PC-9 (cell line): ENCODE measurements at regions not wholly inside any gene's neighbourhood (a gene's known extent, or its start where the extent isn't known, plus 50 kb on each side); places are given as distances from the start of the nearest gene placed in this dataset.

ENCODE experiments used
- BruUV-seq: library from RNA; stranded (reverse); fragments of 400-500 nt; replicated peaks from 2 replicates; lab custom pipeline; 2021; lab: Mats Ljungman, UMichigan
- CTCF ChIA-PET: fragments of 300-600 bp; sonication (Branson Sonifier 250); formaldehyde crosslinking; loops from one replicate; lab custom pipeline; 2022; ENCODE audit warnings: antibody characterized with exemption; lab: Charles Lee
- POLR2A ChIA-PET: fragments of 300-600 bp; sonication (Branson Sonifier 250); formaldehyde crosslinking; loops from one replicate; lab custom pipeline; 2022; ENCODE audit warnings: antibody characterized with exemption; ENCODE audit not compliant: unreplicated experiment; lab: Charles Lee
- DNase-seq, 2 experiments: peaks; one replicate each; pipeline versions ENCODE4 v3.0.0 to v3.0.0-alpha.2; 2015 to 2022; ENCODE audit warnings: mixed read lengths in 1 of 2
- H2AFZ ChIP-seq: fragments of 200-600 bp; sonication (generic); 2 replicates; pipeline ENCODE4 v1.8.1; 2017; ENCODE audit warnings: antibody characterized with exemption
- H3F3A ChIP-seq: fragments of 200-600 bp; sonication (generic); 2 replicates; pipeline ENCODE4 v1.8.1; 2017; ENCODE audit warnings: antibody characterized with exemption, mild to moderate bottlenecking, low read depth; ENCODE audit not compliant: insufficient read depth
- H3K27ac ChIP-seq: fragments of 200-600 bp; sonication (generic); 2 replicates; pipeline ENCODE4 v1.6.1; 2016; ENCODE audit warnings: mixed run types
- H3K27me3 ChIP-seq: fragments of 200-600 bp; sonication (generic); 2 replicates; pipeline ENCODE4 v1.6.1; 2016; ENCODE audit warnings: low read depth, mixed run types; ENCODE audit not compliant: insufficient read depth
- H3K36me3 ChIP-seq: fragments of 200-600 bp; sonication (generic); 2 replicates; pipeline ENCODE4 v1.6.1; 2016; ENCODE audit warnings: low read depth, mixed run types
- H3K4me1 ChIP-seq: fragments of 200-600 bp; sonication (generic); replicated peaks from 2 replicates; pipeline ENCODE4 v1.6.1; 2016; ENCODE audit warnings: mixed run types; ENCODE audit not compliant: insufficient read depth
- H3K4me2 ChIP-seq: fragments of 200-600 bp; sonication (generic); 2 replicates; pipeline ENCODE4 v1.6.1; 2017; ENCODE audit warnings: mixed run types
- H3K4me3 ChIP-seq: fragments of 200-600 bp; sonication (generic); 2 replicates; pipeline ENCODE4 v1.6.1; 2016; ENCODE audit warnings: mixed run types
- H3K79me2 ChIP-seq: fragments of 200-600 bp; sonication (generic); 2 replicates; pipeline ENCODE4 v1.6.1; 2017; ENCODE audit warnings: low read depth, mixed run types
- H3K9me2 ChIP-seq: fragments of 200-600 bp; sonication (generic); 2 replicates; pipeline ENCODE4 v1.8.1; 2017; ENCODE audit warnings: mild to moderate bottlenecking; ENCODE audit not compliant: insufficient read depth
- H3K9me3 ChIP-seq: fragments of 200-600 bp; sonication (generic); 2 replicates; pipeline ENCODE4 v1.8.1; 2016; ENCODE audit warnings: low read depth; ENCODE audit not compliant: insufficient read depth
- H4K20me1 ChIP-seq: fragments of 200-600 bp; sonication (generic); 2 replicates; pipeline ENCODE4 v1.8.1; 2017; ENCODE audit not compliant: insufficient read depth
- EZH2 ChIP-seq: fragments of 200-600 bp; sonication (generic); IDR thresholded peaks from 2 replicates; pipeline ENCODE4 v1.8.0; 2017; ENCODE audit warnings: antibody characterized with exemption, low read depth
- intact Hi-C: fragments of 100-400 bp; cut with micrococcal nuclease; formaldehyde crosslinking; loops from one replicate; pipeline ENCODE4 v1.10.0; 2022; ENCODE audit not compliant: unreplicated experiment
- TF ChIP-seq, protein P1 (sequence below): fragments of 200-600 bp; sonication (generic); conservative IDR thresholded peaks from 2 replicates; pipeline ENCODE4 v1.6.1; 2017; ENCODE audit warnings: mixed run types, antibody characterized with exemption, mild to moderate bottlenecking, moderate library complexity

DNA sequence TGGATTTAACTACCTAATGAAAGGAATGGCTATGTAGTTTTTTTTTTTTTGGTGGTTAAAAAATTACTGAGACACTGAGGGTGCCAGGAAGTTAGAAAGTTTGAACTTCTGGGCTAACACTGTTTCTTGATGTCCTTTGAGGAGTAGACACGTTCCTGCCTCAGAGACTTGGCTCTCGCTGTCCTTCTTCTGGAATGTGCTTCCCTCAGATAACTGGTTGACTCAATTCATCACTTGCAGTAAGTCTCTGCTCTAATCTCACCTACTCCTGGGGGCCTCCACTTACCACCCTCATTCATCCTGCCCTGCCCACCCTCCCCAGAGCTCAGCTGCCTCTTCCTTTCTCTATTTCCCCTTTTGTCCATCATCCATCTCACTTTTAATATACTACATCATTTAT, 167.0 kb downstream of the YTHDC2 start:
- no peak overlapping the region for H3K27ac ChIP-seq
- intact Hi-C loops = no loop called here
- no peaks in the 10 kb centered on the region for H3K36me3 ChIP-seq
- no peak overlapping the region for H3K4me2 ChIP-seq
- no peaks in the 10 kb centered on the region for H3F3A ChIP-seq
- no peak for DNase-seq
- H3K79me2 ChIP-seq = no peaks in the 10 kb centered on the region
- TF ChIP-seq, protein P1, sequence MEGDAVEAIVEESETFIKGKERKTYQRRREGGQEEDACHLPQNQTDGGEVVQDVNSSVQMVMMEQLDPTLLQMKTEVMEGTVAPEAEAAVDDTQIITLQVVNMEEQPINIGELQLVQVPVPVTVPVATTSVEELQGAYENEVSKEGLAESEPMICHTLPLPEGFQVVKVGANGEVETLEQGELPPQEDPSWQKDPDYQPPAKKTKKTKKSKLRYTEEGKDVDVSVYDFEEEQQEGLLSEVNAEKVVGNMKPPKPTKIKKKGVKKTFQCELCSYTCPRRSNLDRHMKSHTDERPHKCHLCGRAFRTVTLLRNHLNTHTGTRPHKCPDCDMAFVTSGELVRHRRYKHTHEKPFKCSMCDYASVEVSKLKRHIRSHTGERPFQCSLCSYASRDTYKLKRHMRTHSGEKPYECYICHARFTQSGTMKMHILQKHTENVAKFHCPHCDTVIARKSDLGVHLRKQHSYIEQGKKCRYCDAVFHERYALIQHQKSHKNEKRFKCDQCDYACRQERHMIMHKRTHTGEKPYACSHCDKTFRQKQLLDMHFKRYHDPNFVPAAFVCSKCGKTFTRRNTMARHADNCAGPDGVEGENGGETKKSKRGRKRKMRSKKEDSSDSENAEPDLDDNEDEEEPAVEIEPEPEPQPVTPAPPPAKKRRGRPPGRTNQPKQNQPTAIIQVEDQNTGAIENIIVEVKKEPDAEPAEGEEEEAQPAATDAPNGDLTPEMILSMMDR = no peak
- no peak for TF ChIP-seq EZH2
- no peaks in the 10 kb centered on the region for H3K9me2 ChIP-seq
- H3K4me3 ChIP-seq = no peak overlapping the region
- no TSS peak for BruUV-seq
- ChIA-PET POLR2A (no interaction called here), CTCF (interaction anchor here (0.6 to 0.7 kb wide), 3 partner anchors 222 to 1817 kb away, joined by 3 to 5 read pairs (median 3); no protein-coding TSS in a partner anchor)
- no peaks in the 10 kb centered on the region for H3K9me3 ChIP-seq
- no peaks in the 10 kb centered on the region for H3K4me1 ChIP-seq
- H3K27me3 ChIP-seq = no peaks in the 10 kb centered on the region
- H2AFZ ChIP-seq = no peak overlapping the region
- no peaks in the 10 kb centered on the region for H4K20me1 ChIP-seq

- POLR2A ChIA-PET = no interaction called here
- no peak for DNase-seq
- no peaks in the 10 kb centered on the region for H3K4me1 ChIP-seq
- H3K9me3 ChIP-seq = no peaks in the 10 kb centered on the region
- H2AFZ ChIP-seq = no peak overlapping the region
- CTCF ChIA-PET = no interaction called here
- H3K4me2 ChIP-seq = no peak overlapping the region
- no peak overlapping the region for H3K4me3 ChIP-seq
- no peaks in the 10 kb centered on the region for H3F3A ChIP-seq
- H3K27ac ChIP-seq = no peak overlapping the region
- no peaks in the 10 kb centered on the region for H3K79me2 ChIP-seq
- H3K27me3 ChIP-seq = peaks cover 11% of the 10 kb centered on the region; the same call in 1 of the 2 replicates
- no peak for TF ChIP-seq EZH2
- TF ChIP-seq, protein P1 = peak; percentile 30; the same call in 1 of the 2 replicates
- BruUV-seq = no TSS peak
- H3K36me3 ChIP-seq = no peaks in the 10 kb centered on the region
- intact Hi-C loops = no loop called here
- 0 out of 2 replicates have a peak, but pooled peaks cover 5% of the 10 kb centered on the region for H4K20me1 ChIP-seq
- H3K9me2 ChIP-seq = no peaks in the 10 kb centered on the region
Measured at GRCh38 chr5:113682497-113683136, 169.1 kb downstream of the YTHDC2 start.

GRCh38 chr5:113683211-113683610, 169.7 kb downstream of the YTHDC2 start:
- Histone ChIP-seq H3K9me2 (no peaks in the 10 kb centered on the region), H3K36me3 (no peaks in the 10 kb centered on the region), H3K27ac (no peak overlapping the region), H3K4me2 (no peak overlapping the region), H4K20me1 (0 out of 2 replicates have a peak, but pooled peaks cover 5% of the 10 kb centered on the region), H3K79me2 (no peaks in the 10 kb centered on the region), H2AFZ (no peak overlapping the region), H3K4me3 (no peak overlapping the region), H3K9me3 (no peaks in the 10 kb centered on the region), H3K27me3 (peaks cover 14% of the 10 kb centered on the region; the same call in 1 of the 2 replicates), H3K4me1 (no peaks in the 10 kb centered on the region), H3F3A (no peaks in the 10 kb centered on the region)
- no TSS peak for BruUV-seq
- ChIA-PET POLR2A (no interaction called here), CTCF (no interaction called here)
- intact Hi-C loops = no loop called here
- TF ChIP-seq, protein P1 = no peak
- no peak for TF ChIP-seq EZH2
- DNase-seq = no peak
